DMS153 treated with DMSO at 0.1 percent for 48 hours (cell line): ENCODE measurements at regions not wholly inside any gene's neighbourhood (a gene's known extent, or its start where the extent isn't known, plus 50 kb on each side); places are given as distances from the start of the nearest gene placed in this dataset.
"Not testable (repeated sequence)": the region's sequence is repeated elsewhere in the genome, so short reads cannot be mapped to it uniquely, and the experiment has no call there.

ENCODE experiments used
- DNase-seq: peaks from one replicate; lab custom pipeline; 2025; ENCODE audit not compliant: unreplicated experiment; lab: John Stamatoyannopoulos, UW

DNA sequence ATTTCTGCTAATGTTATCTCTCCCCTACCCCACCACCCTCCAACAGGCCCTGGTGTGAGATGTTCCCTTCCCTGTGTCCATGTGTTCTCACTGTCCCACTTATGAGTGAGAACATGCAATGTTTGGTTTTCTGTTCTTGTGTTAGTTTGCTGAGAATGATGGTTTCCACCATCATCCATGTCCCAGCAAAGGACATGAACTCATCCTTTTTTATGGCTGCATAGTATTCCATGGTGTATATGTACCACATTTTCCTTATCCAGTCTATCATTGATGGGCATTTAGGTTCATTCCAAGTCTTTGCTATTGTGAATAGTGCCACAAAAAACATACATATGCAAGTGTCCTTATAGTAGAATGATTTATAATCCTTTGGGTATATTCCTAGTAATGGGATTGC, 104.5 kb downstream of the ZNF33B start:
- DNase-seq: not testable (repeated sequence)

DNA sequence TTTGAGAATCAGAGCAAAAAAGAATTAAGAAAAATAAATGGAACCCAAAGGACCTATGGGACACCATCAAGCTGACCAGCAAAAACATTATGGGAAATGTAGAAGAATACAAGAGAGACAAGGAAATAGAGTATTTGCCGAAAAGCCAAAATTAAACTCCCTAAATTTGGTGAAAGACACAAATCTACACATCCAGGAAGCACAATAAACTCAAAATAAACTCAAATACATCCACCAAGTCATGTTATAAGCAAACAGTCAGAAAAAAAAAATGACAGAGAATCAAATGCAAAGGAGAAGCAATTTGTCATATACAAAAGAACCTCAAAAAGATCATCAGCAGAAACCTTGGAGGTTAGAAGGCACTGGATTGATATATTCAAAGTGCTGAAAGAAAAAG, 105.4 kb downstream of the ZNF33B start:
- no peak for DNase-seq

DNA sequence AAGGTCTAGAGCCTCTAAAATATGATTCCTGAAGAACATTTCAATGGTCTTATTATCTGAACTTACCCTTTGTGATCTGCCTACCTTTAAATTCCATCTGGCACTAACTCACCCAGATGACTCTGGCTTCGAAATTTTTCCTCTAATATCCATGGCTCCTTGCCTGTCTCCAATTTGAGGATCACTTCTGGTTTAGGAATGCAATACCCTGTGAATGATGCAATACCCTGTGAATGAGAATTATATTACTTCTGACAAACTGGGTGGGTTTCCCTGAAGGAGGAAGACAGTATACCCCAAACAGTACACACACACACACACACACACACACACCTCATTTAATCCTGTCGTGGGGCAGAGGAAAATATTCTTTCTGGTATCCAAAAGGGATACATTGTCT, 115.3 kb downstream of the ZNF33B start:
- DNase-seq: no peak

DNA sequence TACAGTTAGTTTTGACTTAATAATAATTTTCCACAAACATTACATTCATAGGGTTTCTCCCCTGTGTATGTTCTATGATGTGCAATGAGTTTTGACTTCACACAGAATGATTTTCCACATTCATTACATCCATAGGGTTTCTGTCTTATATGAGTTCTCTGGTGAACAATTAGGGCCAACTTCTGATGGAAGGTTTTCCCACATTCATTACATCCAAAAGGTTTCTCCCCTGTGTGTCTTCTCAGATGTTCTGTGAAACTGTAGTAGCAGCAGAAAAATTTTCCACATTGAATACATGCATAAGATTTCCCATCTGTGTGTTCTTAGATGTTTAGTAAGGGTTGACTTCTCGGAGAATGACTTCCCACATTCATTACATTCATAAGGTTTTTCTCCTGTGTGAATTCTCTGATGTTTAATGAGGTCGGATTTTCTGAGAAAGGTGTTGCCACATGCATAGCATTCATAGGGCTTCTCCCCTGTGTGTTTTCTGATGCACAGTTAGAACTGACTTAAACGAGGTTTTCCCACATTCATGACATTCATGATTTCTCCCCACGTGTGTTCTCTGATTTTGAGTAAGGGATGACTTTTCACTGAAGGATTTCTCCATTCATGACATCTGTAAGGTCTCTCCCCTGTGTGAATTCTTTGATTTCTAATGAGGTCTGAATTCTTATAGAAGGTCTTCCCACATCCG, 118.5 kb downstream of the ZNF33B start:
- DNase-seq: no peak

DNA sequence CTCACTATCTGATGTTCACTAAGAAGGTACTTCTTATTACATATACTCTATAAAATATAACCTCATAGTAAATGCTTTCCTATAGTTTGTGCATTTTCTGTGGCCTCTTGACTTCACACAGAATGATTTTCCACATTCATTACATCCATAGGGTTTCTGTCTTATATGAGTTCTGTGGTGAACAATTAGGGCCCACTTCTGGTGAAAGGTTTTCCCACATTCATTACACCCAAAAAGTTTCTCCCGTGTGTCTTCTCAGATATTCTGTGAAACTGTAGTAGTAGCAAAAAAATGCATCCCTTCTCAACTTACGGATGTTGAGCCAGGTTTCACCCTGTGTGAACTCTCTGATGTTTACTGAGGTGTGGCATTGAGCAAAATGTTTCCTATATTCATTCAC, 119.3 kb downstream of the ZNF33B start:
- no peak for DNase-seq

DNA sequence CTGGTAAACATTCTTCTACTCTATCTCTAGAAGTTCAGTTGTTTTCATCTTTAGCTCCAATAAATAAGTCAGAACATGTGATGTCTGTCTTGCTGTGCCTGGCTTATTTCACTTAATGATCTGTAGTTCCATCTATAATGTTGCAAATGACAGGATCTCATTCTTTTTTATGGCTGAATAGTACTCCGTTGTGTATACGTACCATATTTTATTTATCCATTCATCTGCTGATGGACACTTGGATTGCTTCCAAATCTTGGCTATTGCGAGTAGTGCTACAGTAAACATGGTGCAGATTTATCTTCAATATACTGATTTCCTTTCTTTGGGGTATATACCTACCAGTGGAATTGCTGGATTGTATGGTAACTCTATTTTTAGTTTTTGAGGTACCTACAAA, 124.4 kb downstream of the ZNF33B start:
- no peak for DNase-seq

DNA sequence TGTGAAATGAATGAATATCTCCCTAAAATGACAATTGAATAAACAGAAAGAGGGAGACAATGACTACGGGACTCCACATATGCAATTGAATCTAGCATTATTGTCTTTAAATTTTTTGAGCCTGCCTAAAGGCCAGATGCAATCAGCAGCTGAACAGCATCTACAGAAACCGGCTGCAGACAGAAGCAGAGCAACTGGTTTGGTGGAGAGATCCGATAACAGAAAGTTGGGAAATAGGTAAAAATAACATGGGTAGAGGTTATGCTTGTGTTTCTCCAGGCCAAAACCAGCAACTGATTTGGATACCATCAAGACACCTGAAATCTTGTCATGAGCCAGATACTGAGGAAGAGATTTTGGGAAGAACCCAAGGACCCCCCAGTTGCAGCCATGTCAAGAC, 146.6 kb downstream of the ZNF33B start:
- DNase-seq: no peak

DNA sequence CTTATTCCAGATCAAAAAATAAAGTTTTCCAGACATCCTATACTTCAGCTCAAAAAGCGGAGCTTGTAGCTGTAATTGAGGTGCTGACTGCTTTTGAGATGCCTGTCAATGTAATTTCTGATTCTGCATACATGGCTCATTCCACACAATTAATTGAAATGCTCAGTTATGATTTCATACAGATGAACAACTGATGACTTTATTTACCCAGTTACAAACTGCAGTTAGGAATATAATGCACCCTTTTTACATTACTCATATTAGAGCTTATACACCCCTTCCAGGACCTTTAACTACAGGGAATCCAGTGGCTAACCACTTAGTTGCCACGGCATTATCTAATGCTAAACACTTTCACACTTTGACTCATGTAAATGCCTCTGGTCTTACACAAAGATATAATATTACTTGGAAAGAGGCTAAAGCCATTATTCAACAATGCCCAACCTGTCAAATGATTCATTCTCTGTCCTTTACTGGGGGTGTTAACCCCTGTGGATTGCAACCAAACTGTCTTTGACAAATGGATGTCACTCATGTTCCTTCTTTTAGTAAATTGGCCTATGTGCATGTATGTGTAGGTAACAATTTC, 147.3 kb downstream of the ZNF33B start:
- no peak for DNase-seq

DNA sequence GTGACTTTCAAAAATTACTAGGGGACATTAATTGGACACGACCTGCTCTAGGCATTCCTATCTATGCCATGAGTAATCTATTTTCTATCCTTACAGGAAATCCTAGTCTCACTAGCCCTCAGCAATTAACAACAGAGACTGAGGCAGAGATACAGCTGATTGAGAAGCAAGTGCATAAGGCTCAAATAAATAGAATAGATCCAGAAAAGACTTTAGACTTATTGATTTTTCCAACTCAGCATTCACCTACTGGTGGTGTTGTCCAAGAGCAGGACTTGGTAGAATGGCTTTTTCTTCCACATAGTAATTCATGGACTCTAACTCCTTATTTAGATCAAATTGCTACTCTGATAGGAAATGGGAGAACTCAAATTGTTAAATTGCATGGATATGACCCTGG, 148.0 kb downstream of the ZNF33B start:
- no peak for DNase-seq

DNA sequence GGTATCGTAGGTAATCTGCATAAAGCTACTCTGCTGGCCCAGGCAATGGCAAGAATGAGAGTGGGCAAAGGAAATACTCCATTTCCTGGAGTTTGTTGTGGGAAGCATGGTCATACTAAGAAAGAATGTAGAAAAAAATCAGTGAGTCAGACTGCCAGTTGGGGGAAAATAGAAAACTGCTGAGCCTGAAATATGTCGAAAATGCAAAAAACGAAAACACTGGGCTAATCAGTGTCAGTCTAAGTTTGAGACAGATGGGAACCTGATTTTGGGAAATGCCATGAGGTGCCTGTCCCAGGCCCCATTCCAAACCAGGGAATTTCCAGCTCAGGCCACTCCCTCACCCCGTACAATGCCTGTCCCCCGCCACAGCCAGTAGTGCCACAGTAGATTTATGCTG, 150.0 kb downstream of the ZNF33B start:
- DNase-seq: no peak

DNA sequence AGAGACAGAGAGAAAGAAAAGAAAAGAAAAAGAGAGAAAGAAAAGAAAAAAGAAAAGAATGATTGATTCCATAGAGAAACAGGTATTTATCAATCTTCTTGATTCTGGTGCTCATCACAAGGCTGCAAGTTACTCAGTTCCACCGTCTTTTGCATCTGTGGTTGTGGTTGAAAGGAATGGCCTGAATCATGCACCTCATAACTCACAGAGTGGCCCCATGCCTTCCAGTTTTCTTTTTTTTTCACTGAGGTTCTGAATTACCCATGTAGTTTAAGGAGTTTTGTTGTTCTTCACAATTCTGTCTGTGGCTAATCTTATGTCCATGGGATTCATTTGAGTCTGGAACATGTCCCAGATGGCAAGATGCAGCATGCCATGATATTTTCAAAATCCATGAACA, 156.0 kb downstream of the ZNF33B start:
- DNase-seq: no peak

DNA sequence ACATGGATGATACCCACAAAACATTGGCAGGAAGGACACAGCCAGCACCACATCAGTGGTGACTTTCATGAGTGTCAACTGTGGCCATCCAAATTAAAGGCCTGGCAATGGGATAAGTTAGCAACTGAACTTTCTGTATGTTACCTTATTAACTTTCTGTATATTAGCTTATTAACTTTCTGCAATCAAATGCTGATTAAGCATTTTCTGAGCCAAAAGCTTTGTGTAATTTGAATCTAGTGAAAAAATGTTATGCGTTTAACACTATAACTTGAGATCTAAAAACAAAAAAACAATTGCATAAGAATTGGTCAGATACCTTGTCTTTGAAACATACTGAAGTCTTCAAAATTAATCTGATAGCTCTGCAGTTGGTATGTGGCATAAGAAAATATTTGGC, 159.3 kb downstream of the ZNF33B start:
- no peak for DNase-seq

DNA sequence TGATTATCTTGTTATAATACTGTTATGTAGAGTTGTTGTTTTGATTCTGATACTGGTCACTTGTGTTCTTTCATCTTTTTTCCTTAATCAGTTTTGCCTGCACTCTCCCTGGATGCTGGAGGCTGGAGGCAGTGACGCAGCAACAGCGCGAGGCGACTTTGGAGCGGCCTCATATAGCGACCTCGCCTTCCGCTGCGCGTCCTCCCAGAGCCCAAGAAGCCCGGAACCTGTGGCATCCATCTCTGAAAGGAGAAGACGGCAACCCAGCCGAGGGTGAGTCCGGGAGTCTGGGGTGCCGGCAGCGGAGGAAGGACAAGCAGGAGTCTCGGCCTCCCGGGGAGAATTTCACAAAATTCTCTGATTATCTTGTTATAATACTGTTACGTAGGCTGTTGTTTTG, 161.2 kb downstream of the ZNF33B start:
- DNase-seq: no peak

DNA sequence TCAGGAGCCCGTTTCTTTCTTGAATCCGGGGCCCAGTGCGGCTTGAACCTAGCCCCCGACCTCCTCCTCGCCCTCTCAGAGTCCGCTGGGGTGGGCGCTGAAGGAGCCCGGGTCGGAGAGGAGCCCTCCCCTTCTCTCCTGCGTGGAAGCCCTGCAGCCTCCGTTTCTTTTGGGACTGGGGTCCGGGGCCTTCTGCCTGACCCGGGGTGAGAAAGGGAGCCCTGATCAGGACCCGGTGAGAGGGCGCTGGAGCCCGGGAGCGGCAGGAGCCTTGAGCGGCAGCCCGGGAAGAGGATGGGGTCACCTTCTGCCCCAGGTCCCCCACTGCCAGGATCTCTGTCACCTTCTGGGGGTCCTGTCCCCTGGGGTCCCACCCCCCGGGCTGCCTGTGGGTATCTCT, 162.3 kb downstream of the ZNF33B start:
- DNase-seq: no peak

DNA sequence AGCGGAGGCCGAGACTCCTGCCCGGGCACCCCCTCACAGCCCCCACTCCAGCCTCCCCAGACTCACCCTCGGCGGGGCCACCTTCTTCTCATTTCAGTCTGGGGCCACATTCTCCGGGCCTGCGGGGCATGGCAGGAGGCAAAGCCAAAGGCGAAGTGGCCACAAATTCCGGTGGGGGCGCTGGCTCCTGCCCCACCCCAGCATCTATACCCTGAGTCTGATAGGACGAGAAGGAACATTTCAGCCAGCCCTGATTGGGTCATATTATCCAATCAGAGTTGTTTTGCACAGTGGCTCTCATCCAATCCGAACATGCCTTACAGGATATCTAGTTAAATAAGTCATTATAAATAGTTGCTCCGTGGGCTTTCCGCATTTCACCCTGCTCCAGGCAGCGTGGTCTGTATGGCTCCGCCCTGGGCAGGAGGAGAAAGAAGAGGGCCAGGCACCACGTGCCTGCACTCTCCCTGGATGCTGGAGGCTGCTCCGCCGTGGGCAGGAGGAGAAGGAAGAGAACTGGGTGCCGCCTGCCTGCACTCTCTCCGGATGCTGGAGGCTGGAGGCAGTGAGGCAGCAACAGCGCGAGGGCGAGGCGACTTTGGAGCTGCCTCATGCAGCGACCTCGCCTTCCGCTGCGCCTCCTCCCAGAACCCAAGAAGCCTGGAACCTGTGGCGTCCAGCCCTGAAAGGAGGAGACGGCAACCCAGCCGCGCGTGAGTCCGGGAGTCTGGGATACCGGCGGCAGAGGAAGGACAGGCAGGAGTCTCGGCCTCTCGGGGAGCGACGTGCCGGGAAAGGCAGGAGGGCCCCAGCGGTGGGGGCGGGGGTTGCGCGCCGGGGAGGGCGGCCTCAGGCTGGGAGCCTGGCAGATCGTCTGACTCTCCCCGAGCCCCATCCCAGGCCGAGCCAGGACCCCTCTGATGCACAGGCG, 162.9 kb downstream of the ZNF33B start:
- no peak for DNase-seq

DNA sequence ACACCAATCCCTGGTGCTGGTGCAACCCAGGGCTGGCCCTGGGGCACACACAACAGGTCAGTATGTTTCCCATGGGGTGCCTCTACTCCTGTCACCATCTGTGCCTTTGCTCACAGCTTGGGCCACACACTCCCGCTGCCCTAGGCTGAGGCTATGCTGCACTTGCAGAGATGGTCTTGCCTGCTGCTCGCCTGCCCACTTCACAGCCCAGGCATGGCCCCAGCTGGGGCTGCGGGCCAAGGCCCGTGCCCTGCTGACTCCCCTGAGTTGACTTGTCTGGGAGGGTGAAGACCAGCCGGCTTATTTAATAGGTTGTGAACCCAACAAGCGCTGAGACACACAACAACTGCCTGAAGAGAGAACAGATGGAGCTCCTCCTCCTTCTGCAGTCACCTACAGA, 184.1 kb downstream of the ZNF33B start:
- no peak for DNase-seq

DNA sequence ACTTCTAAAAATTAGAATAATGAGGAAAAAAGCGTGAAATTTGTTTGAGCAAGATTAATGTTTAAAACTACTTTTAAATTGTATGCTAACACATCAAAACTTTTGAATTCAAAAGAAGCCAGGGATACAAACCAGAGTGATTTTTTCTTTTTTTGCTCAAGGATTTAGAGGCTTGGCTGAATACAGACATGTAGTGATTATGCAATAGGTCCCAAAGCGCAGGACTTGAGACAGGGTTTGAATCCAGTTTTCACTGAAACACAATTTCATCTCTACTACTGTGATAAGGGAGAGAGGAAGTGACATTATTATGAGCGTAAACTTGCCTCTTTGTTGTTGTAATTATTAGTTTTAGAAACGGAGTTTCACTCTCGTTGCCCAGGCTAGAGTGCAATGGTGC, 207.3 kb downstream of the ZNF33B start:
- no peak for DNase-seq

DNA sequence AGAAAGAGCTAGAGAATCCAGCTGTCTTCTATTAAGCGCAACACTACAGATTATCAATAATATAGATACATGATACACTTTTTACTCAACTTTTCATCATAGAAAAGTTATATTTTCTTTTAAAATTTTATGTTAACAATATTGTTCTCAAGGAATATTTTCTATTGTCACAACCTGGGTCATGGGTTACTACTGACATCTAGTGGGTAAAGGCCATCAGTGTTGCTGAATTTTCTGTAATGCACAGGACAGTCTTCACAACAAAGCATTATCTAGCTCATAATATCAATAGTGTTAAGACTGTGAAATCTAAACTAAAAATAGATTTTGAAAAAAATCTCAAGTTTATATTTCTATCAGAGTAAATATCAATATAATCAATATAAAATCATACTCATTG, 209.8 kb downstream of the ZNF33B start:
- no peak for DNase-seq

DNA sequence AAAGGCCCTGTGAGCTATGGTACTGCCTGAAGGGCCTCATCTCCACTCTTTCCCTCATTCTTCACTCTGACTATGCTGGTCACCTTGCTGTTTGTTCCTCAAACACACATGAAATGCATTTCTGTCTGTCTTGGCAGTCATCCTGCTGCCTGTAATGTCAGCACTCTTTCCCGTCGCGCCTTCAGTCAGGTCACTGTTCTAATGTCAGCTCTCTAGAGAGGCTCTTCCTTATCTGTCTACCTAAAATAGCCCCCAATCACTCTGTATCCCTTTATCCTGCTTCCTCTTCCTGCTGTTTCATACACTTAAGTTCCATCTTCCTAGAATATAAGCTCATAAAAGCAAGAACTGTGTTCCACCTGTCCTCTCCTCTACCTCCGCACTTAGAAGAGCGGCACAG, 215.5 kb downstream of the ZNF33B start:
- DNase-seq: no peak

DNA sequence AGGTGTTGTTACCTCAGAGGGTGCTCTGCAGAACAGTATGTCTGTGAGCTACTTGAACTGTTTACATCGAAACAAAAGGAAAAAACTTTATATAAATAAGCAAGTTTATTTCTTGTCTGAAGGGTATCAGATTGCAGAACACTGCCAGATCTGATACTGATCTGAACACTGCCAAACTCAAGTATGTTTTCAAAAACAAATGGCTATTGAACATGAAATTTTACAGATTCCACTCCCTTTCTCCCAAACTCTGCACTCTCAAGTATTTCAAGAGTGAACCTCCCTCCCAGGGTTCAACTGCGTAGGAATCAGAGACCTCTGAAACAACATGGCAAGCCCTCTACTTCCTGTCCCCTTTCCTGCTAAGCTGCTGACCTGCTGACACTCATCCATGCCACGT, 216.6 kb downstream of the ZNF33B start:
- no peak for DNase-seq

DNA sequence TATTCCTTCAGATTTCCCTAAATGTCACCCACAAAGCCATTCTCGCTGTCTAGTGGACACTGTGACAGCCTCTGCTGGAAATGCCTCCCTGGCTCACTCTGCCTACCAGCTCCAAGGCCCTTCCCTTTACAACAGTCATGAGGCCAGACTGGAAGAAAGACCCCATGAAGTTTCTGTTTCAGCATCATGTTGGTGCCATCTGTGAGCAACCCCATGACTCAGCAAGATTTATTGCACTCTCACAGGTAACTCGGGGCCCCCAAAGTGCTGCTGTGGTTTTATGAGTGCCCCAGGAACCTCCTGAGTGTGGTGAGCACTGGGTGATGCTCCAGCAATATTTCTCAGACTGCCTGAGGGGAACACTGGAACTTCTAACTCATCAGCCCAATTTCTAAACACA, 218.6 kb downstream of the ZNF33B start:
- no peak for DNase-seq

DNA sequence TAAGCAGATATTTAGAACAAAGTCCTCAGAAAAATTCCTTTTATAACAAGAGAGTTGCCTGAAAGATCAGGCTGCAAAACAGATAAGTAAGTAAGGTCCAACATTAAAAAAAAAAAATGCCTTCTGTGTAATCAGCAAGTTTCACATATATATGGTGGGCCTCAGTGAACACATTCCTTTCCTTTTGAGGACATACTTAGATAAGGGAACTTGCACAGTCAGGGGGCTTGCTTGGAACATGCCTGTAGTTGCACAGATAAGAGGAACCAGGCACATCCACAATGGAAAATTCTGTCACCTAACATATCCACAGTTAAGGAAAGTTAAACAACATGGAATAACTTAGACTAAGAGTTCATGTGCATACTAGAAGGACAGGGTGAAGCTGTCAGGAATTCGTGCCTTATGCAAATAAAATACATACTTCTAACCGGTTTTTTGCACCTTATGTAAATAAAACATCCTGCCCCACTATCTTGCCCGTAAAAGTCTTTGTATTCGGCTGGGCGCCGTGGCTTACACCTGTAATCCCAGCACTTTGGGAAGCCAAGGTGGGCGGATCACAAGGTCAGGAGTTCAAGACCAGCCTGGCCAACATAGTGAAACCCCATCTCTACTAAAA, 257.3 kb downstream of the ZNF33B start:
- DNase-seq: no peak
